WTC11 (cell line): ENCODE measurements at regions not wholly inside any gene's neighbourhood (a gene's known extent, or its start where the extent isn't known, plus 50 kb on each side); places are given as distances from the start of the nearest gene placed in this dataset.

Experiments used
- ATAC-seq: fragments of 200-7000 bp; cut with Tn5 transposase; 2 replicates; pipeline ENCODE4 v1.10.0; 2021; ENCODE audit warnings: mild to moderate bottlenecking, moderate library complexity
- CTCF ChIA-PET: fragments of 300-600 bp; sonication (Branson Sonifier 250); formaldehyde crosslinking; loops from one replicate; lab custom pipeline; 2021; ENCODE audit warnings: antibody characterized with exemption; lab: Charles Lee
- POLR2A ChIA-PET: fragments of 350-600 bp; sonication (Branson Sonifier 250); formaldehyde crosslinking; loops from one replicate; lab custom pipeline; 2021; ENCODE audit warnings: antibody characterized with exemption; lab: Charles Lee
- DNase-seq: peaks from one replicate; pipeline ENCODE4 v3.0.0; 2021; ENCODE audit warnings: low spot score
- H3K27ac Mint-ChIP-seq: 2 replicates; pipeline ENCODE4 v1.8.0; 2021; ENCODE audit warnings: mixed read lengths
- H3K27me3 Mint-ChIP-seq: 2 replicates; pipeline ENCODE4 v1.8.0; 2021; ENCODE audit warnings: low read depth, mild to moderate bottlenecking, moderate library complexity, mixed read lengths
- H3K36me3 Mint-ChIP-seq: 2 replicates; pipeline ENCODE4 v1.8.0; 2021; ENCODE audit warnings: mixed read lengths
- H3K4me1 Mint-ChIP-seq: 2 replicates; pipeline ENCODE4 v1.8.0; 2022; ENCODE audit warnings: mixed read lengths
- H3K4me3 Mint-ChIP-seq: 2 replicates; pipeline ENCODE4 v1.8.0; 2021; ENCODE audit warnings: mild to moderate bottlenecking, moderate library complexity, mixed read lengths
- H3K9me3 Mint-ChIP-seq: 2 replicates; pipeline ENCODE4 v1.8.0; 2021; ENCODE audit warnings: mixed read lengths
- ATF2 ChIP-seq: sonication (generic); formaldehyde crosslinking; IDR thresholded peaks from 2 replicates; pipeline ENCODE4 v1.8.1; 2022; ENCODE audit warnings: low read depth, missing genetic modification reagents, borderline replicate concordance
- EMX1 ChIP-seq: fragments of 250-450 bp; sonication (Bioruptor Pico); IDR thresholded peaks from 2 replicates; pipeline ENCODE4 v1.8.0; 2021; ENCODE audit warnings: mild to moderate bottlenecking
- HMGA2 ChIP-seq: fragments of 250-450 bp; sonication (Bioruptor Pico); IDR thresholded peaks from 2 replicates; pipeline ENCODE4 v1.4.0; 2021; ENCODE audit warnings: mild to moderate bottlenecking, moderate library complexity
- IRF1 ChIP-seq: sonication (generic); formaldehyde crosslinking; IDR thresholded peaks from 2 replicates; pipeline ENCODE4 v1.8.0; 2023; ENCODE audit warnings: missing genetic modification reagents
- JUN ChIP-seq: sonication (generic); formaldehyde crosslinking; IDR thresholded peaks from 2 replicates; pipeline ENCODE4 v1.8.0; 2023; ENCODE audit warnings: mild to moderate bottlenecking, missing genetic modification reagents
- KAT7 ChIP-seq: sonication (generic); formaldehyde crosslinking; IDR thresholded peaks from 2 replicates; pipeline ENCODE4 v1.8.1; 2023; ENCODE audit warnings: missing genetic modification reagents, mild to moderate bottlenecking, borderline replicate concordance
- NR3C1 ChIP-seq: sonication (generic); formaldehyde crosslinking; conservative IDR thresholded peaks from 2 replicates; pipeline ENCODE4 v1.8.1; 2023; ENCODE audit warnings: low read depth, mild to moderate bottlenecking, missing genetic modification reagents
- OVOL2 ChIP-seq: fragments of 250-450 bp; sonication (Bioruptor Pico); IDR thresholded peaks from 2 replicates; pipeline ENCODE4 v1.9.0; 2021; ENCODE audit warnings: mild to moderate bottlenecking, borderline replicate concordance
- TP53 ChIP-seq: sonication (generic); formaldehyde crosslinking; IDR thresholded peaks from 2 replicates; pipeline ENCODE4 v1.8.1; 2023; ENCODE audit warnings: mild to moderate bottlenecking, missing genetic modification reagents
- ZNF219 ChIP-seq: sonication (generic); formaldehyde crosslinking; IDR thresholded peaks from 2 replicates; pipeline ENCODE4 v1.8.0; 2023; ENCODE audit warnings: missing genetic modification reagents, mild to moderate bottlenecking, borderline replicate concordance
- ZNF317 ChIP-seq: sonication (generic); formaldehyde crosslinking; IDR thresholded peaks from 2 replicates; pipeline ENCODE4 v1.8.1; 2023; ENCODE audit warnings: low read depth, mild to moderate bottlenecking, moderate library complexity, missing genetic modification reagents, borderline replicate concordance
- ZNF396 ChIP-seq: fragments of 250-450 bp; sonication (Bioruptor Pico); IDR thresholded peaks from 2 replicates; pipeline ENCODE4 v1.8.0; 2021; ENCODE audit warnings: mild to moderate bottlenecking, moderate library complexity, borderline replicate concordance
- TF ChIP-seq, protein P1 (sequence below): sonication (generic); formaldehyde crosslinking; IDR thresholded peaks from 2 replicates; pipeline ENCODE4 v1.8.1; 2023; ENCODE audit warnings: mild to moderate bottlenecking, missing genetic modification reagents, moderate library complexity
- TF ChIP-seq, protein P2 (sequence below): sonication (generic); formaldehyde crosslinking; IDR thresholded peaks from 2 replicates; pipeline ENCODE4 v1.8.0; 2022; ENCODE audit warnings: mild to moderate bottlenecking, missing genetic modification reagents
- TF ChIP-seq, protein P3 (sequence below): sonication (generic); formaldehyde crosslinking; IDR thresholded peaks from 2 replicates; pipeline ENCODE4 v1.8.0; 2022; ENCODE audit warnings: mild to moderate bottlenecking, missing genetic modification reagents
- TF ChIP-seq, protein P4 (sequence below): sonication (generic); formaldehyde crosslinking; IDR thresholded peaks from 2 replicates; pipeline ENCODE4 v1.8.1; 2022; ENCODE audit warnings: mild to moderate bottlenecking, moderate library complexity, missing genetic modification reagents
- TF ChIP-seq, protein P5 (sequence below): sonication (generic); formaldehyde crosslinking; IDR thresholded peaks from 2 replicates; pipeline ENCODE4 v1.8.1; 2023; ENCODE audit warnings: mild to moderate bottlenecking, missing genetic modification reagents, borderline replicate concordance
- TF ChIP-seq, protein P6 (sequence below): fragments of 250-450 bp; sonication (Bioruptor Pico); IDR thresholded peaks from 2 replicates; pipeline ENCODE4 v1.9.0; 2021; ENCODE audit warnings: mild to moderate bottlenecking

- H3K4me1 Mint-ChIP-seq: peaks cover 5% of the 10 kb centered on the region
- peaks cover 2% of the 10 kb centered on the region; the same call in 1 of the 2 replicates for H3K27me3 Mint-ChIP-seq
- no peak overlapping the region for H3K4me3 Mint-ChIP-seq
- H3K36me3 Mint-ChIP-seq: no peaks in the 10 kb centered on the region
- DNase-seq: no peak
- H3K9me3 Mint-ChIP-seq: peaks cover under 1% of the 10 kb centered on the region; the same call in 1 of the 2 replicates
- TF ChIP-seq ATF2 (CRISPR knock-in tag) (no peak), IRF1 (CRISPR knock-in tag) (no peak), OVOL2 (CRISPR knock-in tag) (no peak), ZNF317 (CRISPR knock-in tag) (no peak)
- TF ChIP-seq, protein P1, sequence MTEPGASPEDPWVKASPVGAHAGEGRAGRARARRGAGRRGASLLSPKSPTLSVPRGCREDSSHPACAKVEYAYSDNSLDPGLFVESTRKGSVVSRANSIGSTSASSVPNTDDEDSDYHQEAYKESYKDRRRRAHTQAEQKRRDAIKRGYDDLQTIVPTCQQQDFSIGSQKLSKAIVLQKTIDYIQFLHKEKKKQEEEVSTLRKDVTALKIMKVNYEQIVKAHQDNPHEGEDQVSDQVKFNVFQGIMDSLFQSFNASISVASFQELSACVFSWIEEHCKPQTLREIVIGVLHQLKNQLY (CRISPR knock-in tag): no peak
- TF ChIP-seq, protein P2, sequence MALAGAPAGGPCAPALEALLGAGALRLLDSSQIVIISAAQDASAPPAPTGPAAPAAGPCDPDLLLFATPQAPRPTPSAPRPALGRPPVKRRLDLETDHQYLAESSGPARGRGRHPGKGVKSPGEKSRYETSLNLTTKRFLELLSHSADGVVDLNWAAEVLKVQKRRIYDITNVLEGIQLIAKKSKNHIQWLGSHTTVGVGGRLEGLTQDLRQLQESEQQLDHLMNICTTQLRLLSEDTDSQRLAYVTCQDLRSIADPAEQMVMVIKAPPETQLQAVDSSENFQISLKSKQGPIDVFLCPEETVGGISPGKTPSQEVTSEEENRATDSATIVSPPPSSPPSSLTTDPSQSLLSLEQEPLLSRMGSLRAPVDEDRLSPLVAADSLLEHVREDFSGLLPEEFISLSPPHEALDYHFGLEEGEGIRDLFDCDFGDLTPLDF: no peak
- ChIA-PET CTCF (interaction anchor here (0.5 to 0.8 kb wide), 2 partner anchors 102 to 641 kb away, joined by 3 read pairs; no protein-coding TSS in a partner anchor), POLR2A (no interaction called here)
- no peak overlapping the region for H3K27ac Mint-ChIP-seq
- ATAC-seq: no peak
Measured at GRCh38 chr2:8031370-8031769, 650.5 kb upstream of the ID2 start.

- Mint-ChIP-seq H3K27me3 (no peaks in the 10 kb centered on the region), H3K4me1 (peaks cover 5% of the 10 kb centered on the region), H3K4me3 (no peak overlapping the region), H3K27ac (no peak overlapping the region), H3K9me3 (peaks cover 4% of the 10 kb centered on the region; the same call in 1 of the 2 replicates), H3K36me3 (no peaks in the 10 kb centered on the region)
- no peak for TF ChIP-seq KAT7 (CRISPR knock-in tag)
- TF ChIP-seq, protein P3, sequence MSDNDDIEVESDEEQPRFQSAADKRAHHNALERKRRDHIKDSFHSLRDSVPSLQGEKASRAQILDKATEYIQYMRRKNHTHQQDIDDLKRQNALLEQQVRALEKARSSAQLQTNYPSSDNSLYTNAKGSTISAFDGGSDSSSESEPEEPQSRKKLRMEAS: no peak
- TF ChIP-seq, protein P4, sequence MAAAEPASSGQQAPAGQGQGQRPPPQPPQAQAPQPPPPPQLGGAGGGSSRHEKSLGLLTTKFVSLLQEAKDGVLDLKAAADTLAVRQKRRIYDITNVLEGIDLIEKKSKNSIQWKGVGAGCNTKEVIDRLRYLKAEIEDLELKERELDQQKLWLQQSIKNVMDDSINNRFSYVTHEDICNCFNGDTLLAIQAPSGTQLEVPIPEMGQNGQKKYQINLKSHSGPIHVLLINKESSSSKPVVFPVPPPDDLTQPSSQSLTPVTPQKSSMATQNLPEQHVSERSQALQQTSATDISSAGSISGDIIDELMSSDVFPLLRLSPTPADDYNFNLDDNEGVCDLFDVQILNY (CRISPR knock-in tag): no peak
- no peak for TF ChIP-seq JUN (CRISPR knock-in tag)
- TF ChIP-seq NR3C1 (CRISPR knock-in tag): no peak
- no peak for TF ChIP-seq ZNF396 (CRISPR knock-in tag)
- TF ChIP-seq EMX1 (CRISPR knock-in tag): no peak
- TF ChIP-seq ZNF219 (CRISPR knock-in tag): no peak
- no peak for TF ChIP-seq HMGA2
- no peak for TF ChIP-seq ZNF317 (CRISPR knock-in tag)
- TF ChIP-seq, protein P5, sequence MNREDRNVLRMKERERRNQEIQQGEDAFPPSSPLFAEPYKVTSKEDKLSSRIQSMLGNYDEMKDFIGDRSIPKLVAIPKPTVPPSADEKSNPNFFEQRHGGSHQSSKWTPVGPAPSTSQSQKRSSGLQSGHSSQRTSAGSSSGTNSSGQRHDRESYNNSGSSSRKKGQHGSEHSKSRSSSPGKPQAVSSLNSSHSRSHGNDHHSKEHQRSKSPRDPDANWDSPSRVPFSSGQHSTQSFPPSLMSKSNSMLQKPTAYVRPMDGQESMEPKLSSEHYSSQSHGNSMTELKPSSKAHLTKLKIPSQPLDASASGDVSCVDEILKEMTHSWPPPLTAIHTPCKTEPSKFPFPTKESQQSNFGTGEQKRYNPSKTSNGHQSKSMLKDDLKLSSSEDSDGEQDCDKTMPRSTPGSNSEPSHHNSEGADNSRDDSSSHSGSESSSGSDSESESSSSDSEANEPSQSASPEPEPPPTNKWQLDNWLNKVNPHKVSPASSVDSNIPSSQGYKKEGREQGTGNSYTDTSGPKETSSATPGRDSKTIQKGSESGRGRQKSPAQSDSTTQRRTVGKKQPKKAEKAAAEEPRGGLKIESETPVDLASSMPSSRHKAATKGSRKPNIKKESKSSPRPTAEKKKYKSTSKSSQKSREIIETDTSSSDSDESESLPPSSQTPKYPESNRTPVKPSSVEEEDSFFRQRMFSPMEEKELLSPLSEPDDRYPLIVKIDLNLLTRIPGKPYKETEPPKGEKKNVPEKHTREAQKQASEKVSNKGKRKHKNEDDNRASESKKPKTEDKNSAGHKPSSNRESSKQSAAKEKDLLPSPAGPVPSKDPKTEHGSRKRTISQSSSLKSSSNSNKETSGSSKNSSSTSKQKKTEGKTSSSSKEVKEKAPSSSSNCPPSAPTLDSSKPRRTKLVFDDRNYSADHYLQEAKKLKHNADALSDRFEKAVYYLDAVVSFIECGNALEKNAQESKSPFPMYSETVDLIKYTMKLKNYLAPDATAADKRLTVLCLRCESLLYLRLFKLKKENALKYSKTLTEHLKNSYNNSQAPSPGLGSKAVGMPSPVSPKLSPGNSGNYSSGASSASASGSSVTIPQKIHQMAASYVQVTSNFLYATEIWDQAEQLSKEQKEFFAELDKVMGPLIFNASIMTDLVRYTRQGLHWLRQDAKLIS (CRISPR knock-in tag): no peak
- TF ChIP-seq, protein P6, sequence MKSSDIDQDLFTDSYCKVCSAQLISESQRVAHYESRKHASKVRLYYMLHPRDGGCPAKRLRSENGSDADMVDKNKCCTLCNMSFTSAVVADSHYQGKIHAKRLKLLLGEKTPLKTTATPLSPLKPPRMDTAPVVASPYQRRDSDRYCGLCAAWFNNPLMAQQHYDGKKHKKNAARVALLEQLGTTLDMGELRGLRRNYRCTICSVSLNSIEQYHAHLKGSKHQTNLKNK (CRISPR knock-in tag): no peak
- TF ChIP-seq TP53 (CRISPR knock-in tag): no peak
- ATAC-seq (no peak), DNase-seq (no peak)
- POLR2A ChIA-PET: no interaction called here
- CTCF ChIA-PET: no interaction called here
Measured at GRCh38 chr2:8033546-8034096, 648.2 kb upstream of the ID2 start.
